ENCODE measurements at regions not wholly inside any gene's neighbourhood (a gene's known extent, or its start where the extent isn't known, plus 50 kb on each side); places are given as distances from the start of the nearest gene placed in this dataset.

GRCh38 chr5:61824396-61824795 lies 481.6 kb upstream of the KIF2A start:
- no peak overlapping the region for H3K4me3 ChIP-seq (ENCODE audit: low read depth in 1 of 2, low read length in 2 of 2)
- ATAC-seq (ENCODE audit: insufficient read depth, low read depth) (no peak), DNase-seq (no peak)
- no peak overlapping the region for H3K27ac ChIP-seq (ENCODE audit: low read length)
- no peaks in the 10 kb centered on the region for H3K79me2 ChIP-seq (ENCODE audit: insufficient read depth, low read length)
- no peaks in the 10 kb centered on the region for H4K20me1 ChIP-seq (ENCODE audit: insufficient read depth, low read length)
- no peak overlapping the region for H3K4me2 ChIP-seq (ENCODE audit: insufficient read depth, low read length)
- H3K9me3 ChIP-seq (ENCODE audit: insufficient read depth, low read length, severe bottlenecking): no peaks in the 10 kb centered on the region
- H3K36me3 ChIP-seq (ENCODE audit: insufficient read depth, low read length): no peaks in the 10 kb centered on the region
- H2AFZ ChIP-seq (ENCODE audit: low read depth, low read length): no peak overlapping the region
- no peak overlapping the region for H3K9ac ChIP-seq (ENCODE audit: low read depth, low read length)
- TF ChIP-seq, protein P1, sequence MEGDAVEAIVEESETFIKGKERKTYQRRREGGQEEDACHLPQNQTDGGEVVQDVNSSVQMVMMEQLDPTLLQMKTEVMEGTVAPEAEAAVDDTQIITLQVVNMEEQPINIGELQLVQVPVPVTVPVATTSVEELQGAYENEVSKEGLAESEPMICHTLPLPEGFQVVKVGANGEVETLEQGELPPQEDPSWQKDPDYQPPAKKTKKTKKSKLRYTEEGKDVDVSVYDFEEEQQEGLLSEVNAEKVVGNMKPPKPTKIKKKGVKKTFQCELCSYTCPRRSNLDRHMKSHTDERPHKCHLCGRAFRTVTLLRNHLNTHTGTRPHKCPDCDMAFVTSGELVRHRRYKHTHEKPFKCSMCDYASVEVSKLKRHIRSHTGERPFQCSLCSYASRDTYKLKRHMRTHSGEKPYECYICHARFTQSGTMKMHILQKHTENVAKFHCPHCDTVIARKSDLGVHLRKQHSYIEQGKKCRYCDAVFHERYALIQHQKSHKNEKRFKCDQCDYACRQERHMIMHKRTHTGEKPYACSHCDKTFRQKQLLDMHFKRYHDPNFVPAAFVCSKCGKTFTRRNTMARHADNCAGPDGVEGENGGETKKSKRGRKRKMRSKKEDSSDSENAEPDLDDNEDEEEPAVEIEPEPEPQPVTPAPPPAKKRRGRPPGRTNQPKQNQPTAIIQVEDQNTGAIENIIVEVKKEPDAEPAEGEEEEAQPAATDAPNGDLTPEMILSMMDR (IDR thresholded peaks at IDR 0.05; ENCODE audit: borderline replicate concordance, extremely low read depth, low read length, poor library complexity, severe bottlenecking): no peak
- no peak for TF ChIP-seq EZH2 (IDR thresholded peaks at IDR 0.05; ENCODE audit: borderline replicate concordance, low read depth, low read length, severe bottlenecking)
- H3K27me3 ChIP-seq (ENCODE audit: insufficient read depth, low read length, poor library complexity): no peaks in the 10 kb centered on the region
- no peaks in the 10 kb centered on the region for H3K4me1 ChIP-seq (ENCODE audit: insufficient read depth, low read length)

GRCh38 chr5:61827445-61827975 lies 478.5 kb upstream of the KIF2A start:
- H3K9me3 ChIP-seq (ENCODE audit: insufficient read depth, low read length, severe bottlenecking): no peaks in the 10 kb centered on the region
- H3K4me2 ChIP-seq (ENCODE audit: insufficient read depth, low read length): no peak overlapping the region
- DNase-seq: no peak
- H3K9ac ChIP-seq (ENCODE audit: low read depth, low read length): no peak overlapping the region
- H3K36me3 ChIP-seq (ENCODE audit: insufficient read depth, low read length): no peaks in the 10 kb centered on the region
- no peak for ATAC-seq (ENCODE audit: insufficient read depth, low read depth)
- H3K4me3 ChIP-seq (ENCODE audit: low read depth in 1 of 2, low read length in 2 of 2): no peak overlapping the region
- no peaks in the 10 kb centered on the region for H3K27me3 ChIP-seq (ENCODE audit: insufficient read depth, low read length, poor library complexity)
- H4K20me1 ChIP-seq (ENCODE audit: insufficient read depth, low read length): no peaks in the 10 kb centered on the region
- no peak overlapping the region for H2AFZ ChIP-seq (ENCODE audit: low read depth, low read length)
- no peaks in the 10 kb centered on the region for H3K79me2 ChIP-seq (ENCODE audit: insufficient read depth, low read length)
- H3K4me1 ChIP-seq (ENCODE audit: insufficient read depth, low read length): no peaks in the 10 kb centered on the region
- TF ChIP-seq, protein P1 (IDR thresholded peaks at IDR 0.05; ENCODE audit: borderline replicate concordance, extremely low read depth, low read length, poor library complexity, severe bottlenecking): no peak
- TF ChIP-seq EZH2 (IDR thresholded peaks at IDR 0.05; ENCODE audit: borderline replicate concordance, low read depth, low read length, severe bottlenecking): no peak
- no peak overlapping the region for H3K27ac ChIP-seq (ENCODE audit: low read length)

- Histone ChIP-seq H3K4me3 (ENCODE audit: low read depth in 1 of 2, low read length in 2 of 2) (no peak overlapping the region), H3K27me3 (ENCODE audit: insufficient read depth, low read length, poor library complexity) (no peaks in the 10 kb centered on the region), H3K9ac (ENCODE audit: low read depth, low read length) (no peak overlapping the region), H3K9me3 (ENCODE audit: insufficient read depth, low read length, severe bottlenecking) (no peaks in the 10 kb centered on the region), H3K36me3 (ENCODE audit: insufficient read depth, low read length) (no peaks in the 10 kb centered on the region), H4K20me1 (ENCODE audit: insufficient read depth, low read length) (no peaks in the 10 kb centered on the region), H3K27ac (ENCODE audit: low read length) (no peak overlapping the region), H3K79me2 (ENCODE audit: insufficient read depth, low read length) (no peaks in the 10 kb centered on the region), H3K4me2 (ENCODE audit: insufficient read depth, low read length) (no peak overlapping the region), H2AFZ (ENCODE audit: low read depth, low read length) (no peak overlapping the region), H3K4me1 (ENCODE audit: insufficient read depth, low read length) (no peaks in the 10 kb centered on the region)
- DNase-seq (no peak), ATAC-seq (ENCODE audit: insufficient read depth, low read depth) (no peak)
- TF ChIP-seq EZH2 (IDR thresholded peaks at IDR 0.05; ENCODE audit: borderline replicate concordance, low read depth, low read length, severe bottlenecking): no peak
- TF ChIP-seq, protein P1 (IDR thresholded peaks at IDR 0.05; ENCODE audit: borderline replicate concordance, extremely low read depth, low read length, poor library complexity, severe bottlenecking): no peak
Measured at GRCh38 chr5:61828856-61829255, 477.1 kb upstream of the KIF2A start.

DNA sequence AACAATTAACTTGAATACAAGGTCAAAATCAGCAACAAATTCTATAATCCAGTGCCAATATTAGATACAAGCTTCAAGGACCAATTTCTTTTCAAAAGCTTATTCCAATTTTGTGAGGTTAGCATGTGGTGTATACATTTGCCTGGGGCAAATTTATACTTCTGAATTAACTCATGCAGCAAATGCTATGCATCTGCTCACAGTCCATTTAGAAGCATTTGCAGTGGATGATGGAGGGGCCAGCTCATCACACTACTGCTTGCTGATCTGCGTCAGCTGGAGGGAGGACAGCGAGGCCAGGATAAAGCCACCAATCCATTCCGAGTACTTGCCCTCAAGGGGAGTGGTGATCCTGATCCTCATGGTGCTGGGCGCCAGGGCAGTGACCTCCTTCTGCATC lies 474.3 kb upstream of the KIF2A start:
- H2AFZ ChIP-seq (ENCODE audit: low read depth, low read length): no peak overlapping the region
- no peak overlapping the region for H3K4me2 ChIP-seq (ENCODE audit: insufficient read depth, low read length)
- no peaks in the 10 kb centered on the region for H4K20me1 ChIP-seq (ENCODE audit: insufficient read depth, low read length)
- H3K4me1 ChIP-seq (ENCODE audit: insufficient read depth, low read length): no peaks in the 10 kb centered on the region
- H3K79me2 ChIP-seq (ENCODE audit: insufficient read depth, low read length): no peaks in the 10 kb centered on the region
- no peak for DNase-seq
- no peaks in the 10 kb centered on the region for H3K36me3 ChIP-seq (ENCODE audit: insufficient read depth, low read length)
- H3K27me3 ChIP-seq (ENCODE audit: insufficient read depth, low read length, poor library complexity): no peaks in the 10 kb centered on the region
- H3K9ac ChIP-seq (ENCODE audit: low read depth, low read length): no peak overlapping the region
- no peak overlapping the region for H3K4me3 ChIP-seq (ENCODE audit: low read depth in 1 of 2, low read length in 2 of 2)
- no peak for TF ChIP-seq EZH2 (IDR thresholded peaks at IDR 0.05; ENCODE audit: borderline replicate concordance, low read depth, low read length, severe bottlenecking)
- TF ChIP-seq, protein P1 (IDR thresholded peaks at IDR 0.05; ENCODE audit: borderline replicate concordance, extremely low read depth, low read length, poor library complexity, severe bottlenecking): no peak
- H3K27ac ChIP-seq (ENCODE audit: low read length): no peak overlapping the region
- no peaks in the 10 kb centered on the region for H3K9me3 ChIP-seq (ENCODE audit: insufficient read depth, low read length, severe bottlenecking)
- no peak for ATAC-seq (ENCODE audit: insufficient read depth, low read depth)
